BJ (cell line): ENCODE measurements at regions not wholly inside any gene's neighbourhood (a gene's known extent, or its start where the extent isn't known, plus 50 kb on each side); places are given as distances from the start of the nearest gene placed in this dataset.
"Not testable (repeated sequence)": the region's sequence is repeated elsewhere in the genome, so short reads cannot be mapped to it uniquely, and the experiment has no call there.

Source experiments
- CTCF ChIA-PET: fragments of 350-600 bp; formaldehyde crosslinking; extraction: SDS; loops from one replicate; lab custom pipeline; 2021; ENCODE audit warnings: antibody characterized with exemption, inconsistent platforms; lab: Yijun Ruan, JAX
- POLR2A ChIA-PET: fragments of 300-600 bp; sonication (Branson Sonifier 250); formaldehyde crosslinking; extraction: SDS; loops from one replicate; lab custom pipeline; 2021; ENCODE audit warnings: antibody characterized with exemption; lab: Charles Lee
- DNase-seq: peaks from one replicate; pipeline ENCODE4 v3.0.0-alpha.2; 2011; ENCODE audit warnings: low read depth
- H3K27me3 ChIP-seq: 2 replicates; pipeline ENCODE4 v1.6.0; 2011; ENCODE audit warnings: low read length; ENCODE audit not compliant: control insufficient read depth, insufficient read depth
- H3K36me3 ChIP-seq: 2 replicates; pipeline ENCODE4 v1.5.1; 2011; ENCODE audit warnings: low read length; ENCODE audit not compliant: control insufficient read depth, insufficient read depth
- H3K4me3 ChIP-seq: 2 replicates; pipeline ENCODE4 v1.5.1; 2011; ENCODE audit warnings: low read depth, mild to moderate bottlenecking, control low read depth, low read length
- TF ChIP-seq, protein P1 (sequence below): IDR thresholded peaks from 2 replicates; pipeline ENCODE4 v1.5.1; 2011; ENCODE audit warnings: low read depth, mild to moderate bottlenecking, control low read depth, inconsistent platforms, low read length, moderate library complexity; ENCODE audit not compliant: insufficient read depth

- TF ChIP-seq, protein P1, sequence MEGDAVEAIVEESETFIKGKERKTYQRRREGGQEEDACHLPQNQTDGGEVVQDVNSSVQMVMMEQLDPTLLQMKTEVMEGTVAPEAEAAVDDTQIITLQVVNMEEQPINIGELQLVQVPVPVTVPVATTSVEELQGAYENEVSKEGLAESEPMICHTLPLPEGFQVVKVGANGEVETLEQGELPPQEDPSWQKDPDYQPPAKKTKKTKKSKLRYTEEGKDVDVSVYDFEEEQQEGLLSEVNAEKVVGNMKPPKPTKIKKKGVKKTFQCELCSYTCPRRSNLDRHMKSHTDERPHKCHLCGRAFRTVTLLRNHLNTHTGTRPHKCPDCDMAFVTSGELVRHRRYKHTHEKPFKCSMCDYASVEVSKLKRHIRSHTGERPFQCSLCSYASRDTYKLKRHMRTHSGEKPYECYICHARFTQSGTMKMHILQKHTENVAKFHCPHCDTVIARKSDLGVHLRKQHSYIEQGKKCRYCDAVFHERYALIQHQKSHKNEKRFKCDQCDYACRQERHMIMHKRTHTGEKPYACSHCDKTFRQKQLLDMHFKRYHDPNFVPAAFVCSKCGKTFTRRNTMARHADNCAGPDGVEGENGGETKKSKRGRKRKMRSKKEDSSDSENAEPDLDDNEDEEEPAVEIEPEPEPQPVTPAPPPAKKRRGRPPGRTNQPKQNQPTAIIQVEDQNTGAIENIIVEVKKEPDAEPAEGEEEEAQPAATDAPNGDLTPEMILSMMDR, result no peak
- ChIA-PET CTCF (no interaction called here), POLR2A (no interaction called here)
Measured at GRCh38 chr6:78666764-78667163, 200.6 kb upstream of the IRAK1BP1 start.

DNA sequence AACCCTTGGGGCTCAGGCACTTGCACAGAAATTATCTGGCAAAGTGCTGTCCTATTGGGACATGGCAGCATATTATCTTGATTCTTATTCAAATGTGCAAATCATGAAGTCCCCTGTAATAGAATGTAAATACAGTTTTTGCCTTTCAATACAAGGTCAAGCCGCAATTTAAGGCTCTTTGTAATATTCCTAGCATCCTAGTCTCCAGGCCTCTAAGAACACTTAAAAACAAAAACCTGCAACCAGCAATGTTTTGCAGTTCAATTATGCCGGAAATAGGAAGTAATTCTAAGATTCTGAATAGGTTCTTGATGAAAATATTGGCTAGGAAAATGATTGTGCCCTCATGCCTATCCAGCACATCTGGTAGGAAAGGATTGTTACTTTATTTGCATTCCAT, 197.2 kb upstream of the IRAK1BP1 start:
- POLR2A ChIA-PET, result no interaction called here
- no peaks in the 10 kb centered on the region for H3K36me3 ChIP-seq
- TF ChIP-seq, protein P1, result no peak
- no peak for DNase-seq
- no peaks in the 10 kb centered on the region for H3K27me3 ChIP-seq
- CTCF ChIA-PET, result no interaction called here
- no peak overlapping the region for H3K4me3 ChIP-seq

More at GRCh38 chr6:78666764-78667163, 200.6 kb upstream of the IRAK1BP1 start:
- DNase-seq, result no peak
- H3K36me3 ChIP-seq, result no peaks in the 10 kb centered on the region
- H3K27me3 ChIP-seq, result no peaks in the 10 kb centered on the region
- H3K4me3 ChIP-seq, result no peak overlapping the region

DNA sequence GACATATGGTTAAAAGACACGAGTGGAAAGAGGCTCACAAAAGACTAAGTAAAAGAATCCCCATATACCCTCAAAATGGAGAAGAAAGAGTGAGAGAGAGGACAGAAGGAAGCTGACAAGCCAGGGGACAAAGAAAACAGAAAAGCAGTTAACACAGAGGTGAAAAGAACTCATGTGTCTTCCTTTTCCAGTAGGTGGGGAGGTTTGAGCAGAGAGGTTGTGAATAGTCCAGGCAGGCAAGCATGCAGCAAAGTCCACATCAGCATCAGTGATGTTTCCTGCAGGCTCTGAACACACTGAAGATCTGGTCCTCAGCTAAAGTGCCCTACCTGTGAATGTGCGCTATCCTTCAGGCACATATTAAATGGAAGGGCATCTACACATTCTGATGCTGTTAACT, 196.5 kb upstream of the IRAK1BP1 start:
- ChIA-PET POLR2A (no interaction called here), CTCF (interaction anchor here (0.6 kb wide), 1 partner anchor 237 kb away, joined by 3 read pairs; no protein-coding TSS in a partner anchor)
- no peak overlapping the region for H3K4me3 ChIP-seq
- no peaks in the 10 kb centered on the region for H3K36me3 ChIP-seq
- DNase-seq, result no peak
- TF ChIP-seq, protein P1, result no peak
- no peaks in the 10 kb centered on the region for H3K27me3 ChIP-seq

DNA sequence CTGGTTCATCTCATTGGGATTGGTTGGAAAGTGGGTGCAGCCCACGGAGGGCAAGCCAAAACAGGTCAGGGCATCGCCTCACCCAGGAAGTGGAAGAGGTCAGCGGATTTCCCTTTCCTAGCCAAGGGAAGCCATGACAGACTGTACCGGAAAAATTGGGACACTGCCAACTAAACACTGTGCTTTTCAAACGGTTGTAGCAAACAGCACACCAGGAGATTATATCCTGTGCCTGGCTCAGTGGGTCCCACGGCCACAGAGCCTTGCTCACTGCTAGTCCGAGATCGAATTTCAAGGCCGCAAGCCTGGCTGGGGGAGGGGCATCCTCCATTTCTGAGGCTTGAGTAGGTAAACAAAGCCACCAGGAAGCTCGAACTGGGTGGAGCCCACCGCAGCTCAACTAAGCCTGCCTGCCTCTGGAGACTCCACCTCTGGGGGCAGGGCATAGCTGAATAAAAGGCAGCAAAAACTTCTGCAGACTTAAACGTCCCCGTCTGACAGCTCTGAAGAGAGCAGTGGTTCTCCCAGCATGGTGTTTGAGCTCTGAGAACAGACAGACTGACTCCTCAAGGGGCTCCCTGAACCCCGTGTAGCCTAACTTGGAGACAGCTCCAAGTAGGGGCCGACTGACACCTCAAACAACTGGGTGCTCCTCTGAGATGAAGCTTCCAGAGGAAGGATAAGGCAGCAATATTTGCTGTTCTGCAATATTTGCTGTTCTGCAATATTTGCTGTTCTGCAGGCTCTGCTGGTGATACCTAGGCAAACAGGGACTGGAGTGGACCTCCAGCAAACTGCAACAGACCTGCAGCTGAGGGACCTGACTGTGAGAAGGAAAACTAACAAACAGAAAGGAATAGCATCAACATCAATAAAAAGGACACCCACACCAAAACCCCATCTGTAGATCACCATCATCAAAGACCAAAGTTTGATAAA, 191.0 kb upstream of the IRAK1BP1 start:
- POLR2A ChIA-PET, H3K36me3 ChIP-seq, H3K4me3 ChIP-seq, DNase-seq, H3K27me3 ChIP-seq: not testable (repeated sequence)
- CTCF ChIA-PET, result interaction anchor here (1.1 kb wide), 1 partner anchor 13 kb away, joined by 3 read pairs; no protein-coding TSS in a partner anchor

DNA sequence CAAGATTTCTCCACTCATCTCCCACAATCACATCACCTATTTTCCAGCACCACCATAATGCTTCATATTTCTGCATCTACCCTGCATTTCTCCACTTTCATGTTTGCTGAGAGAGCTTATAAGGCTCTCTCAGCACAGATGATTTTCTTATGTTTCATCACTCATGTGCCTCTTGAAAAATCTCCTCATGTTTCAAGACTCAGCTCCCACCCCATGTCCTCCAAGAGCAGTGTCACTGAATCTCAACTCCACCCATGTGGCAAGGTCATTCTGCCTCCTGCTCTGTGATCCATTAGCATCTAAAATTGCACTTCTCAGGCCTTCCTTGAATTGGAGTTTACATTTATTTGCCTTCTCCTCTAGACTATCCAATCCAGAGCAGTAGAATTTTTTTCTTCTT, 178.7 kb upstream of the IRAK1BP1 start:
- H3K27me3 ChIP-seq, result no peaks in the 10 kb centered on the region
- CTCF ChIA-PET, result no interaction called here

More for the DNA sequence above, 178.7 kb upstream of the IRAK1BP1 start:
- Histone ChIP-seq H3K36me3 (no peaks in the 10 kb centered on the region), H3K4me3 (no peak overlapping the region)
- no peak for DNase-seq
- POLR2A ChIA-PET, result no interaction called here
- TF ChIP-seq, protein P1, result no peak
